ENCODE measurements at regions not wholly inside any gene's neighbourhood (a gene's known extent, or its start where the extent isn't known, plus 50 kb on each side); places are given as distances from the start of the nearest gene placed in this dataset.
"Not testable (repeated sequence)": the region's sequence is repeated elsewhere in the genome, so short reads cannot be mapped to it uniquely, and the experiment has no call there.

GRCh38 chr1:4177425-4178150, 277.5 kb upstream of the C1orf174 start:
- no peaks in the 10 kb centered on the region for H4K20me1 ChIP-seq (ENCODE audit: insufficient read depth)
- H3K4me2 ChIP-seq, result no peak overlapping the region
- H3K27ac ChIP-seq, result no peak overlapping the region

GRCh38 chr1:4178501-4179113, 278.5 kb upstream of the C1orf174 start:
- Histone ChIP-seq H3K9ac (no peak overlapping the region), H2AFZ (ENCODE audit: low read depth) (no peak overlapping the region), H4K20me1 (ENCODE audit: insufficient read depth) (no peaks in the 10 kb centered on the region), H3K4me2 (no peak overlapping the region), H3K4me3 (IDR thresholded peaks at IDR 0.05; ENCODE audit: insufficient read depth, low read depth, low read length) (no peak overlapping the region), H3K79me2 (ENCODE audit: insufficient read depth, low read depth) (no peaks in the 10 kb centered on the region), H3K27ac (no peak overlapping the region), H3K4me1 (ENCODE audit: low read depth, poor library complexity, severe bottlenecking) (no peaks in the 10 kb centered on the region), H3K27me3 (ENCODE audit: insufficient read depth, low read depth) (no peaks in the 10 kb centered on the region; the same call in 1 of the 2 replicates), H3K36me3 (ENCODE audit: insufficient read depth) (no peaks in the 10 kb centered on the region)
- TF ChIP-seq, protein P1, sequence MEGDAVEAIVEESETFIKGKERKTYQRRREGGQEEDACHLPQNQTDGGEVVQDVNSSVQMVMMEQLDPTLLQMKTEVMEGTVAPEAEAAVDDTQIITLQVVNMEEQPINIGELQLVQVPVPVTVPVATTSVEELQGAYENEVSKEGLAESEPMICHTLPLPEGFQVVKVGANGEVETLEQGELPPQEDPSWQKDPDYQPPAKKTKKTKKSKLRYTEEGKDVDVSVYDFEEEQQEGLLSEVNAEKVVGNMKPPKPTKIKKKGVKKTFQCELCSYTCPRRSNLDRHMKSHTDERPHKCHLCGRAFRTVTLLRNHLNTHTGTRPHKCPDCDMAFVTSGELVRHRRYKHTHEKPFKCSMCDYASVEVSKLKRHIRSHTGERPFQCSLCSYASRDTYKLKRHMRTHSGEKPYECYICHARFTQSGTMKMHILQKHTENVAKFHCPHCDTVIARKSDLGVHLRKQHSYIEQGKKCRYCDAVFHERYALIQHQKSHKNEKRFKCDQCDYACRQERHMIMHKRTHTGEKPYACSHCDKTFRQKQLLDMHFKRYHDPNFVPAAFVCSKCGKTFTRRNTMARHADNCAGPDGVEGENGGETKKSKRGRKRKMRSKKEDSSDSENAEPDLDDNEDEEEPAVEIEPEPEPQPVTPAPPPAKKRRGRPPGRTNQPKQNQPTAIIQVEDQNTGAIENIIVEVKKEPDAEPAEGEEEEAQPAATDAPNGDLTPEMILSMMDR (conservative IDR thresholded peaks at IDR 0.05; ENCODE audit: low read depth, low read length), result no peak

More at GRCh38 chr1:4177425-4178150, 277.5 kb upstream of the C1orf174 start:
- TF ChIP-seq, protein P1 (conservative IDR thresholded peaks at IDR 0.05; ENCODE audit: low read depth, low read length), result no peak
- H3K4me1 ChIP-seq (ENCODE audit: low read depth, poor library complexity, severe bottlenecking), result no peaks in the 10 kb centered on the region
- H3K4me3 ChIP-seq (IDR thresholded peaks at IDR 0.05; ENCODE audit: insufficient read depth, low read depth, low read length), result no peak overlapping the region
- no peaks in the 10 kb centered on the region; the same call in 1 of the 2 replicates for H3K27me3 ChIP-seq (ENCODE audit: insufficient read depth, low read depth)
- H3K79me2 ChIP-seq (ENCODE audit: insufficient read depth, low read depth), result no peaks in the 10 kb centered on the region
- H3K36me3 ChIP-seq (ENCODE audit: insufficient read depth), result no peaks in the 10 kb centered on the region
- H3K9ac ChIP-seq, result no peak overlapping the region
- no peak overlapping the region for H2AFZ ChIP-seq (ENCODE audit: low read depth)

DNA sequence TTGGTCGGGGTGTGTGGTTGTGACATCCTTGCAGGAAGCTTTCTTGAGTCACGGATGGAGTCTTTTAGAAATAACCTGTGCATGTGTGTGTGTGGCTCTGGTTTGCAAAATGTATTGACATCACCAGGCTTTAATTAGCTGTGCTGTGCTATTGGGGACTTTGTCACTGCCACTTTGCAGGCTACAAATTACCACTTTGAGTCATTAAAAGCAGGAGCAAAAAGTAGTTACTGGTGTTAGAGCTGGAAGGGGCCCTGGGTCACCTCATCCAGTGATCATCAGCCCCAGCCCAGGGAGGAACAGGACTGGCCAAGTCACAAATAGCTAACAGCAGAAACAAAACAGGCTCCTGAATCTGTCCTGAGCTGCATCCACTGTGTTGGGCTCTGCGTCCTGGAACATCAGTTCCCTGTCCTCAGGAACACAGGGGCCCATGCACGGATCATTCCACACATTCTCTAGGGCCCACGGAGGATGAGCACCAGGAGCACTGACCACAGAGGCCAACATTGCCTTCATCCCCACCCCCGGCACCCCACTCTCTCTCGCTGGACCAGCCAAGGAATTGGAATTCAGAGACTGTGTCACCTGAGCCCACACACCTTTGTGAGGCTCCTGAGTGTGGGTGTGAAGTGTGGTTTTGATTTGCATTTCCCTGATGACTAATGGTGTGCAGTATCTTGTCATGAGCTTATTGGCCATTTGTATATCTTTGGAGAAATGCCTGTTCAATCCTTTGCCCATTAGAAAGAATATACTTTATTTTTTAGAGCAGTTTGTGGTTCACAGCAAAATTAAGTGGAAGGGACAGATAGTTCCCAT, 280.1 kb upstream of the C1orf174 start:
- H3K27me3 ChIP-seq (ENCODE audit: insufficient read depth, low read depth), result no peaks in the 10 kb centered on the region; the same call in 1 of the 2 replicates
- no peaks in the 10 kb centered on the region for H3K79me2 ChIP-seq (ENCODE audit: insufficient read depth, low read depth)
- H3K4me2 ChIP-seq, result no peak overlapping the region
- no peak overlapping the region for H2AFZ ChIP-seq (ENCODE audit: low read depth)
- H3K4me3 ChIP-seq (IDR thresholded peaks at IDR 0.05; ENCODE audit: insufficient read depth, low read depth, low read length), result no peak overlapping the region
- H3K4me1 ChIP-seq (ENCODE audit: low read depth, poor library complexity, severe bottlenecking), result no peaks in the 10 kb centered on the region
- H4K20me1 ChIP-seq (ENCODE audit: insufficient read depth), result no peaks in the 10 kb centered on the region
- H3K27ac ChIP-seq, result no peak overlapping the region
- H3K36me3 ChIP-seq (ENCODE audit: insufficient read depth), result no peaks in the 10 kb centered on the region
- H3K9ac ChIP-seq, result no peak overlapping the region
- TF ChIP-seq, protein P1 (conservative IDR thresholded peaks at IDR 0.05; ENCODE audit: low read depth, low read length), result no peak

GRCh38 chr1:4186486-4186885, 286.4 kb upstream of the C1orf174 start:
- H3K79me2 ChIP-seq (ENCODE audit: insufficient read depth, low read depth); H3K4me1 ChIP-seq (ENCODE audit: low read depth, poor library complexity, severe bottlenecking); H3K9ac ChIP-seq; H4K20me1 ChIP-seq (ENCODE audit: insufficient read depth); H2AFZ ChIP-seq (ENCODE audit: low read depth); H3K27ac ChIP-seq; H3K4me2 ChIP-seq; H3K36me3 ChIP-seq (ENCODE audit: insufficient read depth); H3K27me3 ChIP-seq (ENCODE audit: insufficient read depth, low read depth); H3K4me3 ChIP-seq (IDR thresholded peaks at IDR 0.05; ENCODE audit: insufficient read depth, low read depth, low read length): not testable (repeated sequence)
